SK-N-SH (cell line): ENCODE measurements at regions not wholly inside any gene's neighbourhood (a gene's known extent, or its start where the extent isn't known, plus 50 kb on each side); places are given as distances from the start of the nearest gene placed in this dataset.

Experiments used
- CTCF ChIA-PET: fragments of 300-600, 350-600 bp; formaldehyde crosslinking; extraction: SDS; loops from one replicate; lab custom pipeline; 2021; lab: Yijun Ruan, JAX
- POLR2A ChIA-PET: fragments of 350-600 bp; sonication (Branson Sonifier 250); formaldehyde crosslinking; extraction: SDS; loops from one replicate; lab custom pipeline; 2020; ENCODE audit warnings: antibody characterized with exemption, inconsistent platforms; lab: Yijun Ruan, JAX
- DNase-seq: peaks from one replicate; pipeline ENCODE4 v3.0.0; 2012
- H2AFZ ChIP-seq: fragments of 200-600 bp; sonication (generic); 2 replicates; pipeline ENCODE4 v1.8.1; 2016; ENCODE audit warnings: antibody characterized with exemption, mild to moderate bottlenecking, low read depth
- H3F3A ChIP-seq: fragments of 200-600 bp; sonication (generic); replicated peaks from 2 replicates; pipeline ENCODE3; 2016; ENCODE audit warnings: antibody characterized with exemption, mild to moderate bottlenecking; ENCODE audit not compliant: insufficient read depth
- H3K27ac ChIP-seq, 2 experiments: fragments of 200-500 bp in 1 of 2; fragments of 200-600 bp in 1 of 2; sonication (Bioruptor generic) in 1 of 2; sonication (generic), shearing (Covaris generic) in 1 of 2; 2 replicates each; pipeline versions ENCODE4 v1.5.1 to v1.6.1; 2014 to 2016; ENCODE audit warnings: low read depth in 2 of 2, inconsistent platforms in 1 of 2, low read length in 1 of 2, mild to moderate bottlenecking in 1 of 2, mixed read lengths in 1 of 2
- H3K27me3 ChIP-seq: fragments of 200-600 bp; sonication (generic), shearing (Covaris generic); 2 replicates; pipeline ENCODE4 v1.6.1; 2016; ENCODE audit warnings: mixed run types; ENCODE audit not compliant: insufficient read depth
- H3K36me3 ChIP-seq, 2 experiments: fragments of 200-500 bp in 1 of 2; fragments of 200-600 bp in 1 of 2; sonication (Bioruptor generic) in 1 of 2; sonication (generic) in 1 of 2; replicated peaks in 1 of 2; 2 replicates each; pipeline versions ENCODE3 to v1.5.1; 2014 to 2016; ENCODE audit warnings: low read length in 1 of 2, mild to moderate bottlenecking in 1 of 2; ENCODE audit not compliant: insufficient read depth in 2 of 2, control insufficient read depth in 1 of 2
- H3K4me1 ChIP-seq, 2 experiments: fragments of 200-500 bp in 1 of 2; fragments of 200-600 bp in 1 of 2; sonication (Bioruptor generic) in 1 of 2; sonication (generic), shearing (Covaris generic) in 1 of 2; 2 replicates each; pipeline versions ENCODE4 v1.5.1 to v1.6.1; 2014 to 2016; ENCODE audit warnings: low read depth in 1 of 2, low read length in 1 of 2, mixed run types in 1 of 2; ENCODE audit not compliant: insufficient read depth in 2 of 2, control insufficient read depth in 1 of 2
- H3K4me2 ChIP-seq: fragments of 200-600 bp; sonication (generic), shearing (Covaris generic); 2 replicates; pipeline ENCODE4 v1.6.1; 2017; ENCODE audit warnings: mixed run types
- H3K4me3 ChIP-seq, 2 experiments: fragments of 200-500 bp in 1 of 2; fragments of 200-600 bp in 1 of 2; sonication (Bioruptor generic) in 1 of 2; sonication (generic), shearing (Covaris generic) in 1 of 2; 2 replicates each; pipeline versions ENCODE4 v1.5.1 to v1.8.1; 2014 to 2016; ENCODE audit warnings: low read depth in 2 of 2, inconsistent platforms in 1 of 2, low read length in 1 of 2, mild to moderate bottlenecking in 1 of 2, mixed read lengths in 1 of 2, moderate library complexity in 1 of 2
- H3K79me2 ChIP-seq: fragments of 200-600 bp; sonication (generic); 2 replicates; pipeline ENCODE4 v1.8.1; 2017; ENCODE audit warnings: mild to moderate bottlenecking; ENCODE audit not compliant: insufficient read depth
- H3K9ac ChIP-seq: fragments of 200-600 bp; sonication (generic); 2 replicates; pipeline ENCODE4 v1.6.1; 2017; ENCODE audit warnings: mixed run types
- H3K9me2 ChIP-seq: fragments of 200-600 bp; sonication (generic); 2 replicates; pipeline ENCODE4 v1.6.1; 2017; ENCODE audit warnings: mixed run types
- H3K9me3 ChIP-seq: fragments of 200-600 bp; sonication (generic); 2 replicates; pipeline ENCODE4 v1.6.1; 2017; ENCODE audit warnings: mixed run types, mild to moderate bottlenecking, moderate library complexity
- H4K20me1 ChIP-seq: fragments of 200-600 bp; sonication (generic); 2 replicates; pipeline ENCODE4 v1.6.1; 2017; ENCODE audit warnings: mild to moderate bottlenecking, mixed run types; ENCODE audit not compliant: insufficient read depth
- CHD2 ChIP-seq: fragments of 150-350 bp; IDR thresholded peaks from 2 replicates; pipeline ENCODE4 v1.6.1; 2018; ENCODE audit warnings: low read length; ENCODE audit not compliant: partially characterized antibody
- ELF1 ChIP-seq: IDR thresholded peaks from 2 replicates; pipeline ENCODE4 v1.4.0; 2012
- EP300 ChIP-seq, 2 experiments: IDR thresholded peaks; 2 replicates each; pipeline versions ENCODE4 v1.4.0 to v1.6.1; 2012; ENCODE audit warnings: borderline replicate concordance in 1 of 2, low read depth in 1 of 2, low read length in 1 of 2
- EZH2phosphoT487 ChIP-seq: fragments of 200-600 bp; sonication (generic); IDR thresholded peaks from 2 replicates; pipeline ENCODE4 v1.6.1; 2017; ENCODE audit warnings: low read depth, mixed run types, mild to moderate bottlenecking, antibody characterized with exemption, moderate library complexity, borderline replicate concordance
- GABPA ChIP-seq: IDR thresholded peaks from 2 replicates; pipeline ENCODE4 v1.4.0; 2012; ENCODE audit warnings: low read depth, mild to moderate bottlenecking
- GATA2 ChIP-seq: sonication (generic); formaldehyde crosslinking; IDR thresholded peaks from 2 replicates; pipeline ENCODE4 v1.5.0; 2020; ENCODE audit warnings: mild to moderate bottlenecking, missing genetic modification reagents
- JUND ChIP-seq: IDR thresholded peaks from 2 replicates; pipeline ENCODE4 v1.4.0; 2012
- MXI1 ChIP-seq: IDR thresholded peaks from 2 replicates; pipeline ENCODE4 v1.6.1; 2012; ENCODE audit warnings: mild to moderate bottlenecking, low read depth, low read length, improper control_type of control experiment
- NFIC ChIP-seq: IDR thresholded peaks from 2 replicates; pipeline ENCODE4 v1.4.0; 2012; ENCODE audit warnings: borderline replicate concordance
- RCOR1 ChIP-seq: fragments of 150-350 bp; IDR thresholded peaks from 2 replicates; pipeline ENCODE4 v1.6.1; 2017; ENCODE audit warnings: antibody characterized with exemption, low read length
- TAF1 ChIP-seq: IDR thresholded peaks from 2 replicates; pipeline ENCODE4 v1.6.1; 2012; ENCODE audit warnings: low read depth, mild to moderate bottlenecking, low read length, moderate library complexity, borderline replicate concordance
- TCF12 ChIP-seq: IDR thresholded peaks from 2 replicates; pipeline ENCODE4 v1.4.0; 2012
- TEAD4 ChIP-seq: IDR thresholded peaks from 2 replicates; pipeline ENCODE4 v1.4.0; 2012; ENCODE audit warnings: mild to moderate bottlenecking, borderline replicate concordance; ENCODE audit not compliant: insufficient read depth
- WGBS: methylation state at CpG from one replicate; pipeline ENCODE4 v1.1.6; 2017; ENCODE audit warnings: low lambda C conversion rate; 5-methylcytosine and 5-hydroxymethylcytosine counted together
- TF ChIP-seq, protein P1 (sequence below): fragments of 150-350 bp; IDR thresholded peaks from 2 replicates; pipeline ENCODE4 v1.6.1; 2016; ENCODE audit warnings: mild to moderate bottlenecking, low read depth, low read length
- TF ChIP-seq, protein P2 (sequence below): IDR thresholded peaks from 2 replicates; pipeline ENCODE4 v1.6.1; 2012; ENCODE audit warnings: mild to moderate bottlenecking, low read depth, low read length, moderate library complexity

DNA sequence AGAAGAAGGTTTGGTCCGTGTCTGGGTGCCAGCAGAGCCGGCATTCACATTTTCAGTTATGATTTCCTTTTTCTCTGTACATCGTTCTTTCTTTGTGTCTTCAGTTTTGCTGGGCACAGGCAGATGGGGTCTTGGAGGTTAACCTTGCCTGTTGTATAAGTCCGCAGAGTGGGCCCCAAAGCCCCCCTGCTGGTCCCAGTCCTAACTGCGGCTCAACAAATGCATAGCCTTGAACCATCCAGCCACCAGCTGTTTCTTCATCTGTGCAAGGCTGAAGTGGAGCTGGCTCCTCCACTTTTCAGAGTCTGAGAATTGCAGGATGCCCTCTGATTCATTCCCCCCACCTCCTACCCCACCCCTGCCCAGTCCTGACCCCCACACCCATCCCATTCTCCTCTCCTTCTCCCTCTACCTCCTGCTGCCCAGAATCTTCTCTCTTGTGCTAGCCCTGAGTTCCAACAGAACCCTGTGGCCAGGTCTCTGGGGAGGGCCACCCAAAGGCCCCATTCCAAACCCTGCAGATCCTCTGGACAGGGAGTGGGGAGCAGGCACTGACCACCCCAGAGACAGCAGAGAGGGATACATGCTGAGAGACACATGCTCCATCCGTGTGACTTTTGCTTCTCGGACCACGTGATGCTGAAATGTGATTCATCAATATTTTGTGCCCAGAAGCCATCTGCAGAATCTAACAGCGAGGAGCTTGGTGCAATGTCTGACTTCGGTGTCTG, 386.5 kb upstream of the SULF2 start:
- Histone ChIP-seq H3K36me3 (no peaks in the 10 kb centered on the region), H3K79me2 (no peaks in the 10 kb centered on the region), H3K4me1 (no peaks in the 10 kb centered on the region), H3K9me3 (no peaks in the 10 kb centered on the region), H3F3A (no peaks in the 10 kb centered on the region), H3K27ac (no peak overlapping the region), H3K27me3 (0 out of 2 replicates have a peak, but pooled peaks cover 1% of the 10 kb centered on the region), H3K9ac (no peak overlapping the region), H3K9me2 (no peaks in the 10 kb centered on the region), H4K20me1 (no peaks in the 10 kb centered on the region), H3K4me2 (no peak overlapping the region), H3K4me3 (no peak overlapping the region), H2AFZ (no peak overlapping the region)
- ChIA-PET CTCF (interaction anchor here (0.6 kb wide), 1 partner anchor 76 kb away, joined by 3 read pairs; no protein-coding TSS in a partner anchor), POLR2A (no interaction called here)
- DNase-seq: no peak
- WGBS: 58% methylated on average over 10 of the region's 10 CpGs
- TF ChIP-seq ELF1 (no peak), JUND (no peak), CHD2 (no peak), GATA2 (no peak), TEAD4 (no peak), EZH2phosphoT487 (no peak), TCF12 (no peak), NFIC (no peak)
- TF ChIP-seq, protein P1, sequence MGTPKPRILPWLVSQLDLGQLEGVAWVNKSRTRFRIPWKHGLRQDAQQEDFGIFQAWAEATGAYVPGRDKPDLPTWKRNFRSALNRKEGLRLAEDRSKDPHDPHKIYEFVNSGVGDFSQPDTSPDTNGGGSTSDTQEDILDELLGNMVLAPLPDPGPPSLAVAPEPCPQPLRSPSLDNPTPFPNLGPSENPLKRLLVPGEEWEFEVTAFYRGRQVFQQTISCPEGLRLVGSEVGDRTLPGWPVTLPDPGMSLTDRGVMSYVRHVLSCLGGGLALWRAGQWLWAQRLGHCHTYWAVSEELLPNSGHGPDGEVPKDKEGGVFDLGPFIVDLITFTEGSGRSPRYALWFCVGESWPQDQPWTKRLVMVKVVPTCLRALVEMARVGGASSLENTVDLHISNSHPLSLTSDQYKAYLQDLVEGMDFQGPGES: no peak

- H3K79me2 ChIP-seq: no peaks in the 10 kb centered on the region
- H3K27ac ChIP-seq: no peak overlapping the region
- TF ChIP-seq GABPA (no peak), RCOR1 (no peak), MXI1 (no peak), NFIC (no peak), TAF1 (no peak), EP300 (IDR thresholded peaks at IDR 0.05; ENCODE audit: borderline replicate concordance in 1 of 2, low read depth in 1 of 2, low read length in 1 of 2) (no peak)
- TF ChIP-seq, protein P2, sequence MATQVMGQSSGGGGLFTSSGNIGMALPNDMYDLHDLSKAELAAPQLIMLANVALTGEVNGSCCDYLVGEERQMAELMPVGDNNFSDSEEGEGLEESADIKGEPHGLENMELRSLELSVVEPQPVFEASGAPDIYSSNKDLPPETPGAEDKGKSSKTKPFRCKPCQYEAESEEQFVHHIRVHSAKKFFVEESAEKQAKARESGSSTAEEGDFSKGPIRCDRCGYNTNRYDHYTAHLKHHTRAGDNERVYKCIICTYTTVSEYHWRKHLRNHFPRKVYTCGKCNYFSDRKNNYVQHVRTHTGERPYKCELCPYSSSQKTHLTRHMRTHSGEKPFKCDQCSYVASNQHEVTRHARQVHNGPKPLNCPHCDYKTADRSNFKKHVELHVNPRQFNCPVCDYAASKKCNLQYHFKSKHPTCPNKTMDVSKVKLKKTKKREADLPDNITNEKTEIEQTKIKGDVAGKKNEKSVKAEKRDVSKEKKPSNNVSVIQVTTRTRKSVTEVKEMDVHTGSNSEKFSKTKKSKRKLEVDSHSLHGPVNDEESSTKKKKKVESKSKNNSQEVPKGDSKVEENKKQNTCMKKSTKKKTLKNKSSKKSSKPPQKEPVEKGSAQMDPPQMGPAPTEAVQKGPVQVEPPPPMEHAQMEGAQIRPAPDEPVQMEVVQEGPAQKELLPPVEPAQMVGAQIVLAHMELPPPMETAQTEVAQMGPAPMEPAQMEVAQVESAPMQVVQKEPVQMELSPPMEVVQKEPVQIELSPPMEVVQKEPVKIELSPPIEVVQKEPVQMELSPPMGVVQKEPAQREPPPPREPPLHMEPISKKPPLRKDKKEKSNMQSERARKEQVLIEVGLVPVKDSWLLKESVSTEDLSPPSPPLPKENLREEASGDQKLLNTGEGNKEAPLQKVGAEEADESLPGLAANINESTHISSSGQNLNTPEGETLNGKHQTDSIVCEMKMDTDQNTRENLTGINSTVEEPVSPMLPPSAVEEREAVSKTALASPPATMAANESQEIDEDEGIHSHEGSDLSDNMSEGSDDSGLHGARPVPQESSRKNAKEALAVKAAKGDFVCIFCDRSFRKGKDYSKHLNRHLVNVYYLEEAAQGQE: no peak
- no peak for DNase-seq
- H3K9me2 ChIP-seq: no peaks in the 10 kb centered on the region
- H3K4me3 ChIP-seq: no peak overlapping the region
- no peaks in the 10 kb centered on the region for H3K9me3 ChIP-seq
- H3K27me3 ChIP-seq: peaks cover 8% of the 10 kb centered on the region; the same call in 1 of the 2 replicates
- no peak overlapping the region for H3K9ac ChIP-seq
- H3K36me3 ChIP-seq: no peaks in the 10 kb centered on the region
- H4K20me1 ChIP-seq: no peaks in the 10 kb centered on the region
- no peak overlapping the region for H2AFZ ChIP-seq
- H3F3A ChIP-seq: no peaks in the 10 kb centered on the region
- no peaks in the 10 kb centered on the region for H3K4me1 ChIP-seq
- WGBS: 32% methylated on average over 4 of the region's 6 CpGs
- POLR2A ChIA-PET: no interaction called here
- H3K4me2 ChIP-seq: no peak overlapping the region
- CTCF ChIA-PET: interaction anchor here (1.1 kb wide), 1 partner anchor 385 kb away, joined by 5 read pairs; no protein-coding TSS in a partner anchor
Measured at GRCh38 chr20:48171071-48171470, 385.8 kb upstream of the SULF2 start.
